HL-60/S4 treated with phorbol 12-myristate 13-acetate at 8.2 ng/mL for 4 days and 3 days (cell line): ENCODE measurements at regions not wholly inside any gene's neighbourhood (a gene's known extent, or its start where the extent isn't known, plus 50 kb on each side); places are given as distances from the start of the nearest gene placed in this dataset.

Experiments used
- in situ Hi-C: fragments of 300-500 bp; cut with MboI; formaldehyde crosslinking; loops from 2 replicates; pipeline ENCODE4 v1.15.0; 2022; ENCODE audit warnings: low sequenced_read_pairs

GRCh38 chr7:3191548-3191947 is 109.5 kb upstream of the SDK1 start:
- in situ Hi-C loops, result no loop called here

GRCh38 chr7:3192669-3193068 is 108.4 kb upstream of the SDK1 start:
- in situ Hi-C loops, result no loop called here

GRCh38 chr7:3193379-3194120 is 107.5 kb upstream of the SDK1 start:
- in situ Hi-C loops, result no loop called here

GRCh38 chr7:3194501-3195141 is 106.4 kb upstream of the SDK1 start:
- in situ Hi-C loops, result no loop called here

GRCh38 chr7:3195160-3195559 is 105.9 kb upstream of the SDK1 start:
- in situ Hi-C loops, result no loop called here

- in situ Hi-C loops, result no loop called here
These were observed 104.2 kb upstream of the SDK1 start for GRCh38 chr7:3196629-3197400.

- in situ Hi-C loops, result no loop called here
These were observed 103.4 kb upstream of the SDK1 start for GRCh38 chr7:3197567-3198213.

- in situ Hi-C loops, result no loop called here
These were observed 102.7 kb upstream of the SDK1 start for GRCh38 chr7:3198316-3198715.

GRCh38 chr7:3200504-3200903 is 100.5 kb upstream of the SDK1 start:
- in situ Hi-C loops, result no loop called here

GRCh38 chr7:3201306-3201705 is 99.7 kb upstream of the SDK1 start:
- in situ Hi-C loops, result no loop called here

- in situ Hi-C loops, result no loop called here
These were observed 98.9 kb upstream of the SDK1 start for GRCh38 chr7:3201937-3202710.

GRCh38 chr7:3204526-3204925 is 96.5 kb upstream of the SDK1 start:
- in situ Hi-C loops, result no loop called here

GRCh38 chr7:3206101-3206500 is 95.0 kb upstream of the SDK1 start:
- in situ Hi-C loops, result no loop called here

- in situ Hi-C loops, result no loop called here
These were observed 94.3 kb upstream of the SDK1 start for GRCh38 chr7:3206771-3207191.

- in situ Hi-C loops, result no loop called here
These were observed 93.6 kb upstream of the SDK1 start for GRCh38 chr7:3207387-3207902.

- in situ Hi-C loops, result no loop called here
These were observed 90.5 kb upstream of the SDK1 start for GRCh38 chr7:3210531-3210930.

GRCh38 chr7:3214090-3214413 is 87.0 kb upstream of the SDK1 start:
- in situ Hi-C loops, result no loop called here

- in situ Hi-C loops, result no loop called here
These were observed 85.1 kb upstream of the SDK1 start for GRCh38 chr7:3215624-3216585.

- in situ Hi-C loops, result no loop called here
These were observed 83.9 kb upstream of the SDK1 start for GRCh38 chr7:3217166-3217565.
